Colonic mucosa (tissue), 4 donors: ENCODE measurements at regions not wholly inside any gene's neighbourhood (a gene's known extent, or its start where the extent isn't known, plus 50 kb on each side); places are given as distances from the start of the nearest gene placed in this dataset.

ENCODE experiments used
- DNase-seq: peaks from one replicate; pipeline ENCODE4 v3.0.0-alpha.2; 2020
- H3K27ac ChIP-seq: fragments of 200-600 bp; one replicate; pipeline ENCODE4 v1.8.0; 2021
- H3K27me3 ChIP-seq: fragments of 200-600 bp; one replicate; pipeline ENCODE4 v1.8.0; 2021
- H3K36me3 ChIP-seq: fragments of 200-600 bp; one replicate; pipeline ENCODE4 v1.8.0; 2021
- H3K4me1 ChIP-seq: fragments of 200-600 bp; one replicate; pipeline ENCODE4 v1.8.0; 2021; ENCODE audit warnings: mild to moderate bottlenecking
- H3K4me3 ChIP-seq: fragments of 200-600 bp; one replicate; pipeline ENCODE4 v1.8.0; 2021
- H3K9ac ChIP-seq, 2 donors: one replicate each; pipeline ENCODE4 v1.7.0; 2013; ENCODE audit warnings: control low read depth in 2 of 2, low read depth in 2 of 2, low read length in 2 of 2
- H3K9me3 ChIP-seq: fragments of 200-600 bp; one replicate; pipeline ENCODE4 v1.8.0; 2021
- CTCF ChIP-seq: fragments of 200-600 bp; IDR thresholded peaks from one replicate; pipeline ENCODE4 v1.8.0; 2022; ENCODE audit warnings: antibody characterized with exemption, mild to moderate bottlenecking
- intact Hi-C: fragments of 100-400 bp; cut with DNase I; formaldehyde crosslinking; loops from one replicate; pipeline ENCODE4 v1.14.1; 2022
- donor health status: healthy.
- donor health status: DM: no; HTN: no; CAD: no.
- donor health status: DM: no; HTN: no; CAD: no.

GRCh38 chr2:4900861-4901770, 791.1 kb upstream of the SOX11 start:
- intact Hi-C loops: no loop called here
- DNase-seq: no peak
- Histone ChIP-seq H3K9me3 (no peaks in the 10 kb centered on the region), H3K9ac (no peak overlapping the region), H3K4me3 (no peak overlapping the region), H3K4me1 (no peaks in the 10 kb centered on the region), H3K27me3 (no peaks in the 10 kb centered on the region), H3K27ac (no peak overlapping the region), H3K36me3 (no peaks in the 10 kb centered on the region)
- TF ChIP-seq CTCF: no peak

- no peak overlapping the region for H3K27ac ChIP-seq
- no peak for DNase-seq
- TF ChIP-seq CTCF: no peak
- H3K9me3 ChIP-seq: no peaks in the 10 kb centered on the region
- H3K36me3 ChIP-seq: no peaks in the 10 kb centered on the region
- intact Hi-C loops: no loop called here
- no peak overlapping the region for H3K9ac ChIP-seq
- no peaks in the 10 kb centered on the region for H3K27me3 ChIP-seq
- H3K4me1 ChIP-seq: no peaks in the 10 kb centered on the region
- H3K4me3 ChIP-seq: no peak overlapping the region
These were observed 788.4 kb upstream of the SOX11 start for GRCh38 chr2:4903656-4904348.

GRCh38 chr2:4908461-4908860, 783.7 kb upstream of the SOX11 start:
- Histone ChIP-seq H3K27ac (no peak overlapping the region), H3K27me3 (no peaks in the 10 kb centered on the region), H3K36me3 (no peaks in the 10 kb centered on the region), H3K4me3 (no peak overlapping the region), H3K4me1 (no peaks in the 10 kb centered on the region), H3K9ac (no peak overlapping the region), H3K9me3 (no peaks in the 10 kb centered on the region)
- TF ChIP-seq CTCF: no peak
- intact Hi-C loops: no loop called here
- no peak for DNase-seq

- intact Hi-C loops: no loop called here
- no peak overlapping the region for H3K27ac ChIP-seq
These were observed 782.7 kb upstream of the SOX11 start for GRCh38 chr2:4909346-4910009.

More at GRCh38 chr2:4909346-4910009, 782.7 kb upstream of the SOX11 start:
- TF ChIP-seq CTCF: no peak
- no peak for DNase-seq
- Histone ChIP-seq H3K9me3 (no peaks in the 10 kb centered on the region), H3K4me3 (no peak overlapping the region), H3K9ac (no peak overlapping the region), H3K36me3 (no peaks in the 10 kb centered on the region), H3K4me1 (no peaks in the 10 kb centered on the region), H3K27me3 (no peaks in the 10 kb centered on the region)
